ENCODE measurements at regions not wholly inside any gene's neighbourhood (a gene's known extent, or its start where the extent isn't known, plus 50 kb on each side); places are given as distances from the start of the nearest gene placed in this dataset.

- Histone ChIP-seq H3K79me2 (ENCODE audit: control insufficient read depth, insufficient read depth, low read length, poor library complexity) (no peaks in the 10 kb centered on the region), H3K23ac (ENCODE audit: low read length) (peak overlapping the region; percentile 11), H3K9me3 (ENCODE audit: insufficient read depth, low read depth, low read length) (peaks cover 1% of the 10 kb centered on the region), H4K91ac (ENCODE audit: low read depth, low read length) (no peak overlapping the region), H2BK5ac (ENCODE audit: low read depth, low read length, poor library complexity) (no peak overlapping the region), H3K4me1 (ENCODE audit: control insufficient read depth in 1 of 2, insufficient read depth in 2 of 2, low read length in 2 of 2) (no peaks in the 10 kb centered on the region), H3K79me1 (ENCODE audit: low read length) (no peaks in the 10 kb centered on the region), H2BK120ac (ENCODE audit: insufficient read depth, low read length, poor library complexity) (no peak overlapping the region), H2BK12ac (ENCODE audit: low read length) (no peak overlapping the region), H3K27ac (ENCODE audit: low read depth, low read length) (no peak overlapping the region), H4K8ac (ENCODE audit: low read depth, low read length) (no peak overlapping the region), H3K14ac (ENCODE audit: low read length) (no peak overlapping the region), H3K9ac (ENCODE audit: low read length) (no peak overlapping the region), H2AFZ (ENCODE audit: insufficient read depth, low read length, poor library complexity) (no peak overlapping the region), H4K12ac (ENCODE audit: low read depth, low read length) (no peak overlapping the region), H3K27me3 (ENCODE audit: insufficient read depth, low read length) (no peaks in the 10 kb centered on the region), H3K4me2 (ENCODE audit: low read length) (no peak overlapping the region), H3K18ac (ENCODE audit: low read length) (no peak overlapping the region), H3K36me3 (ENCODE audit: control insufficient read depth in 1 of 2, insufficient read depth in 2 of 2, low read length in 2 of 2) (no peaks in the 10 kb centered on the region), H3K4me3 (ENCODE audit: low read depth, low read length) (no peak overlapping the region), H2AK5ac (ENCODE audit: low read length) (no peak overlapping the region), H3K4ac (ENCODE audit: low read depth, low read length) (no peak overlapping the region)
- WGBS (ENCODE audit: extremely low coverage, insufficient coverage, insufficient read length): no CpG with 5 or more reads among the region's 5 CpGs
- no peak for DNase-seq
These were observed 81.2 kb downstream of the TEX35 start for GRCh38 chr1:178594133-178594532.

GRCh38 chr1:178595491-178595890, 82.6 kb downstream of the TEX35 start:
- H3K23ac ChIP-seq (ENCODE audit: low read length): no peak overlapping the region
- no peak for DNase-seq
- H2BK5ac ChIP-seq (ENCODE audit: low read depth, low read length, poor library complexity): no peak overlapping the region
- H2BK12ac ChIP-seq (ENCODE audit: low read length): no peak overlapping the region
- H3K9ac ChIP-seq (ENCODE audit: low read length): no peak overlapping the region
- no peak overlapping the region for H2AFZ ChIP-seq (ENCODE audit: insufficient read depth, low read length, poor library complexity)
- no peak overlapping the region for H3K18ac ChIP-seq (ENCODE audit: low read length)
- no peak overlapping the region for H2AK5ac ChIP-seq (ENCODE audit: low read length)
- H2BK120ac ChIP-seq (ENCODE audit: insufficient read depth, low read length, poor library complexity): no peak overlapping the region
- no peaks in the 10 kb centered on the region for H3K27me3 ChIP-seq (ENCODE audit: insufficient read depth, low read length)
- no peaks in the 10 kb centered on the region for H3K79me1 ChIP-seq (ENCODE audit: low read length)
- no CpG with 5 or more reads among the region's 6 CpGs for WGBS (ENCODE audit: extremely low coverage, insufficient coverage, insufficient read length)
- H4K12ac ChIP-seq (ENCODE audit: low read depth, low read length): no peak overlapping the region
- H3K36me3 ChIP-seq (ENCODE audit: control insufficient read depth in 1 of 2, insufficient read depth in 2 of 2, low read length in 2 of 2): no peaks in the 10 kb centered on the region
- no peaks in the 10 kb centered on the region for H3K79me2 ChIP-seq (ENCODE audit: control insufficient read depth, insufficient read depth, low read length, poor library complexity)
- peaks cover 1% of the 10 kb centered on the region for H3K9me3 ChIP-seq (ENCODE audit: insufficient read depth, low read depth, low read length)
- H4K91ac ChIP-seq (ENCODE audit: low read depth, low read length): no peak overlapping the region
- no peak overlapping the region for H3K14ac ChIP-seq (ENCODE audit: low read length)
- H3K4ac ChIP-seq (ENCODE audit: low read depth, low read length): no peak overlapping the region
- H3K27ac ChIP-seq (ENCODE audit: low read depth, low read length): no peak overlapping the region
- no peaks in the 10 kb centered on the region for H3K4me1 ChIP-seq (ENCODE audit: control insufficient read depth in 1 of 2, insufficient read depth in 2 of 2, low read length in 2 of 2)
- H4K8ac ChIP-seq (ENCODE audit: low read depth, low read length): no peak overlapping the region
- no peak overlapping the region for H3K4me2 ChIP-seq (ENCODE audit: low read length)
- H3K4me3 ChIP-seq (ENCODE audit: low read depth, low read length): no peak overlapping the region

DNA sequence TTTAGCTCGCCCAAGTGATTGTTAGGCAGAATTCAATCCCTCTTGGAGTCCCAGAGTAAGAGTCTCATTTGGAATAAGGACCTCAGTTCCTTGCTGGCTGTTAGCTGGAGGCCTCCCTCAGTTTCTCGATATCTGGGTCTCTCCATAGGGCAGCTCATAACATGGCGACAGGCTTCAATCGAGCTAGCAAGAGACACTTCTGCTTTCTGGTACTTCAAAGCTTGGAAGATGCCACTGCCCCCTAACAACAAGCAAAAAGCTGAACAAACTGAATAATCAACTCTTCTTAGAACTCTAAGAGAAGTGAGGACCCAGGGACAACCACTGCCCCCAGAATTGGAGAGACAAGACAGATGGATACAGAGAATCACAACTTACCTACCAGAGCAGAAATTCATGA, 86.2 kb downstream of the TEX35 start:
- no peak overlapping the region for H3K18ac ChIP-seq (ENCODE audit: low read length)

DNA sequence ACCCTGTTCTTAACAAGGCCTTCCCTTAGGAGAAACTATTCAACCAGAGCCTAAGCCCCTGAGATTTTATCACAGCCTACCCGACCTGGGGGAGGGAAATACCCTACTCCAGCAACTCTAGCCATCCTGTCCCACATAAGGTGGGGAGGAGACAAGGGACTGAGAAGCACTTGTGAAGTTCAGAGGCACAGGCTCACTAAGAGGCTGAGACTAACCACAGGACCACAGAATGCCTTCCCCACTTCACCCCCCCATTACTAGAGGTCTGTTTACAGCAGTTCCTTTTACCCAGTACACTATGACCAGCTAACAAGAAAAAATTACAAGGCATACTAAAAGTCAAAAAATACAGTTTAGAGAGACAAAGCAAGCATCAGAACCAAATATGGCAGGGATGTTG, 86.8 kb downstream of the TEX35 start:
- Histone ChIP-seq H2AFZ (ENCODE audit: insufficient read depth, low read length, poor library complexity) (no peak overlapping the region), H3K27me3 (ENCODE audit: insufficient read depth, low read length) (no peaks in the 10 kb centered on the region), H3K79me2 (ENCODE audit: control insufficient read depth, insufficient read depth, low read length, poor library complexity) (no peaks in the 10 kb centered on the region)

More for the DNA sequence above, 86.2 kb downstream of the TEX35 start:
- Histone ChIP-seq H3K4me1 (ENCODE audit: control insufficient read depth in 1 of 2, insufficient read depth in 2 of 2, low read length in 2 of 2) (no peaks in the 10 kb centered on the region), H2AK5ac (ENCODE audit: low read length) (no peak overlapping the region), H4K12ac (ENCODE audit: low read depth, low read length) (no peak overlapping the region), H2AFZ (ENCODE audit: insufficient read depth, low read length, poor library complexity) (no peak overlapping the region), H4K91ac (ENCODE audit: low read depth, low read length) (no peak overlapping the region), H3K27ac (ENCODE audit: low read depth, low read length) (no peak overlapping the region), H3K27me3 (ENCODE audit: insufficient read depth, low read length) (no peaks in the 10 kb centered on the region), H2BK12ac (ENCODE audit: low read length) (no peak overlapping the region), H4K8ac (ENCODE audit: low read depth, low read length) (no peak overlapping the region), H3K79me1 (ENCODE audit: low read length) (no peaks in the 10 kb centered on the region), H3K4me2 (ENCODE audit: low read length) (no peak overlapping the region), H3K36me3 (ENCODE audit: control insufficient read depth in 1 of 2, insufficient read depth in 2 of 2, low read length in 2 of 2) (no peaks in the 10 kb centered on the region), H3K23ac (ENCODE audit: low read length) (no peak overlapping the region), H2BK120ac (ENCODE audit: insufficient read depth, low read length, poor library complexity) (no peak overlapping the region), H3K9ac (ENCODE audit: low read length) (no peak overlapping the region), H3K9me3 (ENCODE audit: insufficient read depth, low read depth, low read length) (peaks cover 1% of the 10 kb centered on the region), H2BK5ac (ENCODE audit: low read depth, low read length, poor library complexity) (no peak overlapping the region), H3K4me3 (ENCODE audit: low read depth, low read length) (no peak overlapping the region), H3K14ac (ENCODE audit: low read length) (no peak overlapping the region), H3K4ac (ENCODE audit: low read depth, low read length) (no peak overlapping the region), H3K79me2 (ENCODE audit: control insufficient read depth, insufficient read depth, low read length, poor library complexity) (no peaks in the 10 kb centered on the region)
- DNase-seq: no peak
- WGBS (ENCODE audit: extremely low coverage, insufficient coverage, insufficient read length): no CpG with 5 or more reads among the region's 4 CpGs

More for the DNA sequence above, 86.8 kb downstream of the TEX35 start:
- no peak overlapping the region for H2BK120ac ChIP-seq (ENCODE audit: insufficient read depth, low read length, poor library complexity)
- DNase-seq: no peak
- H3K23ac ChIP-seq (ENCODE audit: low read length): no peak overlapping the region
- WGBS (ENCODE audit: extremely low coverage, insufficient coverage, insufficient read length): no CpG with 5 or more reads among the region's 1 CpG
- no peak overlapping the region for H2BK12ac ChIP-seq (ENCODE audit: low read length)
- no peak overlapping the region for H3K4ac ChIP-seq (ENCODE audit: low read depth, low read length)
- no peak overlapping the region for H4K12ac ChIP-seq (ENCODE audit: low read depth, low read length)
- peaks cover 1% of the 10 kb centered on the region for H3K9me3 ChIP-seq (ENCODE audit: insufficient read depth, low read depth, low read length)
- no peak overlapping the region for H3K14ac ChIP-seq (ENCODE audit: low read length)
- no peaks in the 10 kb centered on the region for H3K4me1 ChIP-seq (ENCODE audit: control insufficient read depth in 1 of 2, insufficient read depth in 2 of 2, low read length in 2 of 2)
- no peaks in the 10 kb centered on the region for H3K79me1 ChIP-seq (ENCODE audit: low read length)
- H4K8ac ChIP-seq (ENCODE audit: low read depth, low read length): no peak overlapping the region
- H3K4me3 ChIP-seq (ENCODE audit: low read depth, low read length): no peak overlapping the region
- H3K27ac ChIP-seq (ENCODE audit: low read depth, low read length): no peak overlapping the region
- H3K36me3 ChIP-seq (ENCODE audit: control insufficient read depth in 1 of 2, insufficient read depth in 2 of 2, low read length in 2 of 2): no peaks in the 10 kb centered on the region
- no peak overlapping the region for H3K18ac ChIP-seq (ENCODE audit: low read length)
- no peak overlapping the region for H4K91ac ChIP-seq (ENCODE audit: low read depth, low read length)
- H2AK5ac ChIP-seq (ENCODE audit: low read length): no peak overlapping the region
- no peak overlapping the region for H2BK5ac ChIP-seq (ENCODE audit: low read depth, low read length, poor library complexity)
- H3K9ac ChIP-seq (ENCODE audit: low read length): no peak overlapping the region
- H3K4me2 ChIP-seq (ENCODE audit: low read length): no peak overlapping the region
